Body of pancreas (tissue), 4 donors: ENCODE measurements at regions not wholly inside any gene's neighbourhood (a gene's known extent, or its start where the extent isn't known, plus 50 kb on each side); places are given as distances from the start of the nearest gene placed in this dataset.

Source experiments
- CTCF ChIP-seq, 7 experiments: fragments of 450-650 bp in 4 of 7; fragments of 200-600 bp in 3 of 7; sonication (generic) in 3 of 7; IDR thresholded peaks; one replicate each; pipeline ENCODE4 v1.5.1; 2016 to 2019; ENCODE audit warnings: antibody characterized with exemption in 7 of 7
- POLR2A ChIP-seq, 3 donors: fragments of 450-650 bp; IDR thresholded peaks; one replicate each; pipeline ENCODE4 v1.6.1; 2016; ENCODE audit warnings: antibody characterized with exemption in 3 of 3, mild to moderate bottlenecking in 2 of 3

GRCh38 chr2:49480520-49480919 is 326.2 kb upstream of the FSHR start:
- TF ChIP-seq CTCF (IDR thresholded peaks at IDR 0.05): no peak
- TF ChIP-seq POLR2A (IDR thresholded peaks at IDR 0.05): no peak
